Sigmoid colon (tissue), 6 donors: ENCODE measurements at regions not wholly inside any gene's neighbourhood (a gene's known extent, or its start where the extent isn't known, plus 50 kb on each side); places are given as distances from the start of the nearest gene placed in this dataset.

Source experiments
- DNase-seq: peaks from one replicate; pipeline ENCODE4 v3.0.0-alpha.2; 2019
- H3K27ac ChIP-seq, 4 donors: fragments of 200-600 bp; sonication (generic); one replicate each; pipeline ENCODE4 v1.5.1; 2016 to 2019; ENCODE audit warnings: mild to moderate bottlenecking in 1 of 4
- H3K27me3 ChIP-seq, 3 donors: fragments of 200-600 bp; sonication (generic); one replicate each; pipeline ENCODE4 v1.5.1; 2019; ENCODE audit warnings: mild to moderate bottlenecking in 1 of 3
- H3K36me3 ChIP-seq, 4 donors: fragments of 200-600 bp; sonication (generic); one replicate each; pipeline ENCODE4 v1.5.1; 2016 to 2019
- H3K4me1 ChIP-seq, 4 donors: fragments of 200-600 bp; sonication (generic); one replicate each; pipeline ENCODE4 v1.5.1; 2017 to 2019
- H3K4me3 ChIP-seq, 4 donors: fragments of 200-600 bp; sonication (generic); one replicate each; pipeline ENCODE4 v1.5.1; 2017 to 2019; ENCODE audit warnings: mild to moderate bottlenecking in 2 of 4, moderate library complexity in 1 of 4
- H3K9me3 ChIP-seq, 4 donors: fragments of 200-600 bp in 3 of 4; sonication (generic) in 3 of 4; one replicate each; pipeline versions ENCODE4 v1.5.1 to v1.6.1; 2013 to 2019
- CTCF ChIP-seq, 4 experiments: fragments of 450-650 bp in 3 of 4; fragments of 200-600 bp in 1 of 4; IDR thresholded peaks; one replicate each; pipeline ENCODE4 v1.5.1; 2016 to 2019; ENCODE audit warnings: antibody characterized with exemption in 4 of 4, mild to moderate bottlenecking in 3 of 4, moderate library complexity in 2 of 4
- EP300 ChIP-seq, 4 donors: sonication (generic); formaldehyde crosslinking; IDR thresholded peaks; one replicate each; pipeline ENCODE4 v1.6.1; 2017; ENCODE audit warnings: antibody characterized with exemption in 4 of 4
- POLR2A ChIP-seq, 2 donors: fragments of 450-650 bp; IDR thresholded peaks; one replicate each; pipeline ENCODE4 v1.6.1; 2016; ENCODE audit warnings: antibody characterized with exemption in 2 of 2, mild to moderate bottlenecking in 2 of 2, moderate library complexity in 2 of 2
- POLR2AphosphoS5 ChIP-seq, 4 donors: sonication (generic); formaldehyde crosslinking; IDR thresholded peaks; one replicate each; pipeline ENCODE4 v1.6.1; 2017; ENCODE audit warnings: antibody characterized with exemption in 4 of 4
- WGBS, 2 donors: extraction: QIAGEN DNeasy Blood & Tissue Kit; methylation state at CpG; one replicate each; pipeline ENCODE4 v1.1.7; 2013; 5-methylcytosine and 5-hydroxymethylcytosine counted together
- intact Hi-C: fragments of 100-400 bp; cut with DNase I; formaldehyde crosslinking; loops from one replicate; pipeline ENCODE4 v1.15.1; 2023
- donor health status: healthy with polysubstance abuse.
- donor health status: healthy.

GRCh38 chr12:100718187-100718586, 76.4 kb upstream of the ANO4 start:
- 33 to 46% methylated on average over 5 of the region's 5 CpGs for WGBS, 2 donors
- no peaks in the 10 kb centered on the region for H3K9me3 ChIP-seq
- no peaks in the 10 kb centered on the region for H3K36me3 ChIP-seq
- no peak for TF ChIP-seq EP300 (IDR thresholded peaks at IDR 0.05)
- TF ChIP-seq POLR2AphosphoS5 (IDR thresholded peaks at IDR 0.05): no peak
- TF ChIP-seq POLR2A (IDR thresholded peaks at IDR 0.05): no peak
- TF ChIP-seq CTCF (IDR thresholded peaks at IDR 0.05): no peak
- H3K27me3 ChIP-seq: peaks cover 3 to 53% (median 22%) of the 10 kb centered on the region in 3 donors
- intact Hi-C loops: no loop called here
- no peak overlapping the region for H3K27ac ChIP-seq
- no peak for DNase-seq
- H3K4me1 ChIP-seq: peaks cover 0 to 9% (median 0%) of the 10 kb centered on the region in 4 donors
- H3K4me3 ChIP-seq: no peak overlapping the region

GRCh38 chr12:100720016-100720654, 74.4 kb upstream of the ANO4 start:
- H3K9me3 ChIP-seq: no peaks in the 10 kb centered on the region
- no peak overlapping the region for H3K4me3 ChIP-seq
- no peak for TF ChIP-seq POLR2AphosphoS5 (IDR thresholded peaks at IDR 0.05)
- no peak for TF ChIP-seq POLR2A (IDR thresholded peaks at IDR 0.05)
- TF ChIP-seq EP300 (IDR thresholded peaks at IDR 0.05): no peak
- TF ChIP-seq CTCF (IDR thresholded peaks at IDR 0.05): no peak
- WGBS, 2 donors: 75% methylated on average over 4 of the region's 4 CpGs
- peaks cover 3 to 53% (median 22%) of the 10 kb centered on the region in 3 donors for H3K27me3 ChIP-seq
- intact Hi-C loops: no loop called here
- H3K4me1 ChIP-seq: peaks cover 0 to 9% (median 0%) of the 10 kb centered on the region in 4 donors
- no peak for DNase-seq
- no peak overlapping the region for H3K27ac ChIP-seq
- no peaks in the 10 kb centered on the region for H3K36me3 ChIP-seq

GRCh38 chr12:100721169-100721568, 73.4 kb upstream of the ANO4 start:
- 33 to 75% methylated on average over 2 of the region's 2 CpGs for WGBS, 2 donors
- H3K27ac ChIP-seq: no peak overlapping the region
- no peaks in the 10 kb centered on the region for H3K9me3 ChIP-seq
- TF ChIP-seq CTCF (IDR thresholded peaks at IDR 0.05) (no peak), EP300 (IDR thresholded peaks at IDR 0.05) (no peak), POLR2AphosphoS5 (IDR thresholded peaks at IDR 0.05) (no peak), POLR2A (IDR thresholded peaks at IDR 0.05) (no peak)
- H3K27me3 ChIP-seq: peaks cover 3 to 48% (median 22%) of the 10 kb centered on the region in 3 donors
- no peak overlapping the region for H3K4me3 ChIP-seq
- intact Hi-C loops: no loop called here
- H3K36me3 ChIP-seq: no peaks in the 10 kb centered on the region
- H3K4me1 ChIP-seq: peaks cover 0 to 9% (median 0%) of the 10 kb centered on the region in 4 donors
- no peak for DNase-seq

- H3K27ac ChIP-seq: no peak overlapping the region
- no peak for DNase-seq
- H3K9me3 ChIP-seq: no peaks in the 10 kb centered on the region
- TF ChIP-seq EP300 (IDR thresholded peaks at IDR 0.05): no peak
- no peak for TF ChIP-seq CTCF (IDR thresholded peaks at IDR 0.05)
- TF ChIP-seq POLR2AphosphoS5 (IDR thresholded peaks at IDR 0.05): no peak
- no peak for TF ChIP-seq POLR2A (IDR thresholded peaks at IDR 0.05)
- H3K4me1 ChIP-seq: no peaks in the 10 kb centered on the region
- intact Hi-C loops: no loop called here
- no peak overlapping the region for H3K4me3 ChIP-seq
- WGBS, 2 donors: 64 to 69% methylated on average over 3 of the region's 3 CpGs
- no peaks in the 10 kb centered on the region for H3K36me3 ChIP-seq
- H3K27me3 ChIP-seq: peaks cover 0 to 19% (median 0%) of the 10 kb centered on the region in 3 donors
Observed at GRCh38 chr12:100724071-100724470, 70.5 kb upstream of the ANO4 start.
